PC-3 (cell line): ENCODE measurements at regions not wholly inside any gene's neighbourhood (a gene's known extent, or its start where the extent isn't known, plus 50 kb on each side); places are given as distances from the start of the nearest gene placed in this dataset.

Experiments
- ATAC-seq: fragments of 200-7000 bp; cut with Tn5 transposase; 2 replicates; pipeline ENCODE4 v1.9.1; 2020; ENCODE audit warnings: mild to moderate bottlenecking, moderate library complexity
- BruUV-seq: library from RNA; stranded (reverse); fragments of 400-500 nt; replicated peaks from 2 replicates; lab custom pipeline; 2021; lab: Mats Ljungman, UMichigan
- CTCF ChIA-PET: fragments of 300-600 bp; sonication (Branson Sonifier 250); formaldehyde crosslinking; loops from one replicate; lab custom pipeline; 2022; ENCODE audit warnings: antibody characterized with exemption; lab: Charles Lee
- POLR2A ChIA-PET: fragments of 300-600 bp; sonication (Branson Sonifier 250); formaldehyde crosslinking; loops from one replicate; lab custom pipeline; 2022; ENCODE audit warnings: antibody characterized with exemption; ENCODE audit not compliant: unreplicated experiment; lab: Charles Lee
- DNase-seq: peaks from one replicate; pipeline ENCODE4 v3.0.0-alpha.2; 2015
- H2AFZ ChIP-seq: fragments of 300-600 bp; sonication (generic); 2 replicates; pipeline ENCODE4 v1.6.0; 2016; ENCODE audit warnings: antibody characterized with exemption, low read length
- H3F3A ChIP-seq: fragments of 300-600 bp; sonication (generic); one replicate; pipeline ENCODE4 v1.6.0; 2017; ENCODE audit warnings: antibody characterized with exemption, low read length, control low read depth, mild to moderate bottlenecking; ENCODE audit not compliant: unreplicated experiment
- H3K27ac ChIP-seq: fragments of 300-600 bp; sonication (generic); 2 replicates; pipeline ENCODE4 v1.5.1; 2016; ENCODE audit warnings: mild to moderate bottlenecking, low read length
- H3K27me3 ChIP-seq: fragments of 300-600 bp; sonication (generic); 2 replicates; pipeline ENCODE4 v1.6.1; 2016; ENCODE audit warnings: low read length, mixed read lengths
- H3K36me3 ChIP-seq: fragments of 300-600 bp; sonication (generic); 2 replicates; pipeline ENCODE4 v1.6.1; 2016; ENCODE audit warnings: low read depth, mixed run types, low read length, mixed read lengths
- H3K4me1 ChIP-seq: fragments of 300-600 bp; sonication (generic); 2 replicates; pipeline ENCODE4 v1.5.1; 2016; ENCODE audit warnings: low read length; ENCODE audit not compliant: insufficient read depth
- H3K4me2 ChIP-seq: fragments of 300-600 bp; sonication (generic); 2 replicates; pipeline ENCODE4 v1.6.0; 2016; ENCODE audit warnings: low read length
- H3K4me3 ChIP-seq: fragments of 300-600 bp; sonication (generic); 2 replicates; pipeline ENCODE4 v1.5.1; 2016; ENCODE audit warnings: mild to moderate bottlenecking, low read length, mixed read lengths
- H3K79me2 ChIP-seq: fragments of 300-600 bp; sonication (generic); 2 replicates; pipeline ENCODE4 v1.6.1; 2017; ENCODE audit warnings: low read length, mixed read lengths
- H3K9ac ChIP-seq: fragments of 300-600 bp; sonication (generic); 2 replicates; pipeline ENCODE4 v1.6.0; 2016; ENCODE audit warnings: mild to moderate bottlenecking, low read length
- H3K9me2 ChIP-seq: fragments of 300-600 bp; sonication (generic); replicated peaks from 2 replicates; pipeline ENCODE4 v1.6.1; 2016; ENCODE audit warnings: mixed run types, low read length, mixed read lengths
- H3K9me3 ChIP-seq: fragments of 300-600 bp; sonication (generic); 2 replicates; pipeline ENCODE4 v1.6.1; 2016; ENCODE audit warnings: low read length, mixed read lengths
- H4K20me1 ChIP-seq: fragments of 300-600 bp; sonication (generic); 2 replicates; pipeline ENCODE4 v1.6.1; 2016; ENCODE audit warnings: low read length, mixed read lengths
- EZH2 ChIP-seq: fragments of 300-600 bp; sonication (generic); IDR thresholded peaks from one replicate; pipeline ENCODE4 v1.6.1; 2017; ENCODE audit warnings: antibody characterized with exemption, mild to moderate bottlenecking, low read length; ENCODE audit not compliant: unreplicated experiment
- EZH2phosphoT487 ChIP-seq: fragments of 300-600 bp; sonication (generic); IDR thresholded peaks from 2 replicates; pipeline ENCODE4 v1.6.1; 2018; ENCODE audit warnings: mild to moderate bottlenecking, antibody characterized with exemption, low read length, borderline replicate concordance
- intact Hi-C: fragments of 100-400 bp; cut with micrococcal nuclease; formaldehyde crosslinking; loops from 2 replicates; pipeline ENCODE4 v1.9.0; 2023
- TF ChIP-seq, protein P1 (sequence below): fragments of 300-600 bp; sonication (generic); conservative IDR thresholded peaks from 2 replicates; pipeline ENCODE4 v1.5.1; 2017; ENCODE audit warnings: antibody characterized with exemption, low read depth, mild to moderate bottlenecking, low read length

DNA sequence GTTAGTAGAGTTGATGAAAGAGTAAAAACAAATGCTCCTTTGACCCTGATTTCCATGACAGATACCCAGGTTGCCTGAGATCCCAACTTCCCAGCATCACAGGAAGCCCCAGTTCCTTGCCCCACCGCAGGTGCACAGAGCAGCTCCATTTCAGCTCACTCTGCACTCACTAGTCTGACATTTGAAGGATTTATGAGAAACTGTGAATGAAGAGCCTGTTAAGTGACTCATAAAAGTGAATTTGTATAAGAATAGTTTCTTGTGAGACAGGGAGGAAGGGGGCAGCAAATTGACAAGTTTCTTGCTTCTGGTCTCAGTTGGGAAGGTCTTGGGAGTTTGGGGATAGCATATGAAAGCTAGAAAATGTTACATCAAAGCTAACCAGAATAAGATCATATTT lies 248.7 kb upstream of the ATP5MC3 start:
- H3K9me3 ChIP-seq: no peaks in the 10 kb centered on the region
- peaks cover 39% of the 10 kb centered on the region for H3K27me3 ChIP-seq
- no peaks in the 10 kb centered on the region for H3K4me1 ChIP-seq
- CTCF ChIA-PET: no interaction called here
- H3K4me3 ChIP-seq: no peak overlapping the region
- H3K4me2 ChIP-seq: no peak overlapping the region
- no peak overlapping the region for H3K27ac ChIP-seq
- TF ChIP-seq, protein P1, sequence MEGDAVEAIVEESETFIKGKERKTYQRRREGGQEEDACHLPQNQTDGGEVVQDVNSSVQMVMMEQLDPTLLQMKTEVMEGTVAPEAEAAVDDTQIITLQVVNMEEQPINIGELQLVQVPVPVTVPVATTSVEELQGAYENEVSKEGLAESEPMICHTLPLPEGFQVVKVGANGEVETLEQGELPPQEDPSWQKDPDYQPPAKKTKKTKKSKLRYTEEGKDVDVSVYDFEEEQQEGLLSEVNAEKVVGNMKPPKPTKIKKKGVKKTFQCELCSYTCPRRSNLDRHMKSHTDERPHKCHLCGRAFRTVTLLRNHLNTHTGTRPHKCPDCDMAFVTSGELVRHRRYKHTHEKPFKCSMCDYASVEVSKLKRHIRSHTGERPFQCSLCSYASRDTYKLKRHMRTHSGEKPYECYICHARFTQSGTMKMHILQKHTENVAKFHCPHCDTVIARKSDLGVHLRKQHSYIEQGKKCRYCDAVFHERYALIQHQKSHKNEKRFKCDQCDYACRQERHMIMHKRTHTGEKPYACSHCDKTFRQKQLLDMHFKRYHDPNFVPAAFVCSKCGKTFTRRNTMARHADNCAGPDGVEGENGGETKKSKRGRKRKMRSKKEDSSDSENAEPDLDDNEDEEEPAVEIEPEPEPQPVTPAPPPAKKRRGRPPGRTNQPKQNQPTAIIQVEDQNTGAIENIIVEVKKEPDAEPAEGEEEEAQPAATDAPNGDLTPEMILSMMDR: no peak
- TF ChIP-seq EZH2phosphoT487 (no peak), EZH2 (no peak)
- H3K9ac ChIP-seq: no peak overlapping the region
- no peaks in the 10 kb centered on the region for H3K9me2 ChIP-seq
- BruUV-seq: no TSS peak
- no peaks in the 10 kb centered on the region for H3K79me2 ChIP-seq
- H3F3A ChIP-seq: no peaks in the 10 kb centered on the region
- no peak overlapping the region for H2AFZ ChIP-seq
- intact Hi-C loops: no loop called here
- no peak for ATAC-seq
- no peak for DNase-seq
- POLR2A ChIA-PET: no interaction called here
- no peaks in the 10 kb centered on the region for H4K20me1 ChIP-seq
- no peaks in the 10 kb centered on the region for H3K36me3 ChIP-seq

DNA sequence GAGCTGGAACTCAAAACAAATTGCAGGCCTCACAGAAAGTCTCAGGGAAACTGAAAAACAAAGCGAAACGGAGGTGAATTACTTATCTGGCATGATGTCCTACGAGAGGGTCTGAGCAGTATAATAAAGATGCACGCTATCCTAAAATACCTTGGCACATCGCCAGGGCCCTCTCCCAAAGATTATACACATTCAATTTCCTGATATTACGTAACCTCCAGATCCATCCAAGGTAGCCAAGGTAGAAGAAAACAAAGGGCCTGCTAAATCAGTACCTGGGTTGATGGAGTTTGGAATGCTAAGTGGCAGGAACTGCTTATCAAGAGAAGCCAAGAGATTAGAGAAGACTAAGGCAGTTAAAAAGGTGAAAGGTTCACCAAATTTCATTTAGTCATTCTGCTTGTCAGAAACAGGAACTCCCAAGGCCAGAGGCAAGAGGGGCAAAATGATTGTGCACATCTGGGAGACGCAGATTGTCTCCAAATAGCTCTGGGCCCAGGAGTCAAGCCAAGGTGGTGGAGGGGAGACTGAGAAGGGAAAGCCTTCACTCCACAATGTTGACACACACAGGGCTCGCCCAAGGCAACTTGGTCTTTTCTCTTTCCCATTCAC lies 236.8 kb upstream of the ATP5MC3 start:
- no TSS peak for BruUV-seq
- H3K4me3 ChIP-seq: no peak overlapping the region
- H4K20me1 ChIP-seq: no peaks in the 10 kb centered on the region
- no peak overlapping the region for H3K4me2 ChIP-seq
- ChIA-PET POLR2A (no interaction called here), CTCF (no interaction called here)
- H3K27me3 ChIP-seq: peaks cover 14% of the 10 kb centered on the region
- no peak overlapping the region for H3K27ac ChIP-seq
- H3K79me2 ChIP-seq: no peaks in the 10 kb centered on the region
- H3K36me3 ChIP-seq: no peaks in the 10 kb centered on the region
- H3F3A ChIP-seq: no peaks in the 10 kb centered on the region
- no peaks in the 10 kb centered on the region for H3K9me3 ChIP-seq
- TF ChIP-seq, protein P1: no peak
- TF ChIP-seq EZH2 (no peak), EZH2phosphoT487 (no peak)
- no peaks in the 10 kb centered on the region for H3K4me1 ChIP-seq
- H3K9ac ChIP-seq: no peak overlapping the region
- no peak for DNase-seq
- no peaks in the 10 kb centered on the region for H3K9me2 ChIP-seq
- intact Hi-C loops: no loop called here
- ATAC-seq: no peak
- no peak overlapping the region for H2AFZ ChIP-seq

DNA sequence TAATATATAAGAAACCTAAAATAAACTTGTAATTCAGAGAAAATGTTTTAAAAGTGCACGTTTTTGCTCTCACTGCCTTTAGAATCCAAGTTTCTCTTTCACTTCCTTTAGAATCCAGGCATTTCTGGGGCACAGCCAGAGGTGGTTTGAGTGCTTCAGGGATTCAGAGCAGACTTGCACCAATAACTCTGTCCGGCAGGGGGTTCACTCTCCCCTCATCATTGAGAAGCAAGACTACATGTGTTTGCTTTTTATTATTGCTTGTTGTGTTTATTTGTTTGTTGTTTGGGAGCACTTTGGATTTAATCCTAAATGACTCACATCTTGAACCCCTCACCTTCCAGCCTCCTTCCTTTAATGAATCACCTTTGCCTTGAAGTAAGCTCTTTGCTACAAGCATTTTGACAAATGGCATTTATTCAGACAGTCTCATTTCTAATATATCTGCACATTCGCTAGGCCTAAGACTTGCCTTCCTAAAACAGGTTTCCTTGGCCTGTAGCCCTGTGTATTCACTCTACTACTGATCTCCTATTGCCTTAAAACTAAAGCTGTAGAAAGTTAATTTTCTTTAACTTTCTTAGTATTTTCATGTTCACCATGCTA lies 233.5 kb upstream of the ATP5MC3 start:
- Histone ChIP-seq H3K4me1 (no peaks in the 10 kb centered on the region), H3K4me3 (no peak overlapping the region), H4K20me1 (no peaks in the 10 kb centered on the region), H3K9me2 (no peaks in the 10 kb centered on the region), H3K79me2 (no peaks in the 10 kb centered on the region), H3K36me3 (no peaks in the 10 kb centered on the region), H3K9me3 (no peaks in the 10 kb centered on the region), H3K27ac (no peak overlapping the region), H3F3A (no peaks in the 10 kb centered on the region), H3K27me3 (peaks cover 7% of the 10 kb centered on the region; the same call in 1 of the 2 replicates), H3K9ac (no peak overlapping the region), H3K4me2 (no peak overlapping the region), H2AFZ (no peak overlapping the region)
- peak; percentile 72 for DNase-seq
- peak; percentile 92 for ATAC-seq
- intact Hi-C loops: loop anchor here (1.0 kb wide), 1 partner anchor 682 kb away; no protein-coding TSS in a partner anchor
- no TSS peak for BruUV-seq
- TF ChIP-seq, protein P1: peak; percentile 82
- TF ChIP-seq EZH2 (no peak), EZH2phosphoT487 (no peak)
- ChIA-PET CTCF (no interaction called here), POLR2A (no interaction called here)
